ENCODE measurements at regions not wholly inside any gene's neighbourhood (a gene's known extent, or its start where the extent isn't known, plus 50 kb on each side); places are given as distances from the start of the nearest gene placed in this dataset.

DNA sequence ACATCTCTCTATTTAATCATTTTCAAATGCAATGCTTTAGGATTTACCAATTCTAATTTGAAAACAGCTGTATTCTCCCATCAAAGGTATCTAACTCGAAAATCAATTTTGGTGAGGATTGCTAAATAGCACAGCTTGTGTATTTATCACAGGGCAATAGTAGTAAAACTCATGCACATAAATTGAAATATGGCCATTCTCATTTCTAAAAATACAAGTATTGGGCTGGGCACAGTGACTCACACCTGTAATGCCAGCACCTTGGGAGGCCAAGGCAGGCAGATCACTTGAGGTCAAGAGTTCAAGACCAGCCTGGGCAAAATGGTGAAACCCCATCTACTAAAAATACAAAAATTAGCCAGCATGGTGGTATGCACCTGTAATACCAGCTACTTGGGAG is 164.8 kb upstream of the RASA1 start:
- no peak for TF ChIP-seq EZH2 (IDR thresholded peaks at IDR 0.05; ENCODE audit: borderline replicate concordance, insufficient read depth, low read depth, low read length, poor library complexity, severe bottlenecking)
- TF ChIP-seq, protein P1, sequence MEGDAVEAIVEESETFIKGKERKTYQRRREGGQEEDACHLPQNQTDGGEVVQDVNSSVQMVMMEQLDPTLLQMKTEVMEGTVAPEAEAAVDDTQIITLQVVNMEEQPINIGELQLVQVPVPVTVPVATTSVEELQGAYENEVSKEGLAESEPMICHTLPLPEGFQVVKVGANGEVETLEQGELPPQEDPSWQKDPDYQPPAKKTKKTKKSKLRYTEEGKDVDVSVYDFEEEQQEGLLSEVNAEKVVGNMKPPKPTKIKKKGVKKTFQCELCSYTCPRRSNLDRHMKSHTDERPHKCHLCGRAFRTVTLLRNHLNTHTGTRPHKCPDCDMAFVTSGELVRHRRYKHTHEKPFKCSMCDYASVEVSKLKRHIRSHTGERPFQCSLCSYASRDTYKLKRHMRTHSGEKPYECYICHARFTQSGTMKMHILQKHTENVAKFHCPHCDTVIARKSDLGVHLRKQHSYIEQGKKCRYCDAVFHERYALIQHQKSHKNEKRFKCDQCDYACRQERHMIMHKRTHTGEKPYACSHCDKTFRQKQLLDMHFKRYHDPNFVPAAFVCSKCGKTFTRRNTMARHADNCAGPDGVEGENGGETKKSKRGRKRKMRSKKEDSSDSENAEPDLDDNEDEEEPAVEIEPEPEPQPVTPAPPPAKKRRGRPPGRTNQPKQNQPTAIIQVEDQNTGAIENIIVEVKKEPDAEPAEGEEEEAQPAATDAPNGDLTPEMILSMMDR (IDR thresholded peaks at IDR 0.05): no peak

Data from B cell (primary cell).